ENCODE measurements at regions not wholly inside any gene's neighbourhood (a gene's known extent, or its start where the extent isn't known, plus 50 kb on each side); places are given as distances from the start of the nearest gene placed in this dataset.
"Not testable (repeated sequence)": the region's sequence is repeated elsewhere in the genome, so short reads cannot be mapped to it uniquely, and the experiment has no call there.

DNA sequence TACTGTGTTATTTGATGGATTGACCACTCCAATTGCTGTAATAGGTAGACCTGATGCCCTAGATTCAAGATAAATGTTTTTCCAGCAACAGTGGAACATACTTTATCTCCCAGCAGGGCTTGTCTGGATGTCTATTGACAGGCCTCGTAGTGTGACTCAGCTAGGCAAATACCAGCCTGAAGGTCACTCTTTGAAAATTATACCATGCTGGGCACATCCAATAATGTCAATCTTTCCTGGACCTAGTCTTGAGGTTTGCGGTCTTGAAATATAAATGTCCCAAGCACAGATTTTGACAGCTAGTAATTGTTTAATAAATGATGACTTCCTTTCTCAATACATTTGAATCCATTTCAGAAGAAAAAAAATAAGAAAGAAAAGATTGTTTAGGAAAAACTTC is 1138.0 kb upstream of the TMPRSS15 start:
- DNase-seq = no peak

DNA sequence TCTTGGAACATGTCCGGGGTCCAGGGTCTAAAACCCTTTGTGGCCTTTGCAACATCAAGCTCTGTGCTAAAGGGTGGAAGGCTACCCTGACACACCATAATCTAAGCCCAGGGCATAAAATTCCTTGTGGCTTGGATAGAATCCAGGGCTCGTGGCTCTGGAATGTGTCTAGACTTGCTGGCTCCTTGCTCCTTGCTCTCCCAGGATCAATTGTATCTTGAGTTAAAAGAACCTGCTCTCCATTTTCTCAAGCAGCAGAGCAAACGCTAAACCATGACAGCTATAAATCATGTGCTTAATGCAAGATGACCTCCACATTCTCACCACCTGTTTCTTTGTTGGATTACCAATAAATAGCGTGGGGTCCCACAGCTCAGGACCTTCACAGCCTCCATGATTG is 1140.9 kb upstream of the TMPRSS15 start:
- not testable (repeated sequence) for DNase-seq

DNA sequence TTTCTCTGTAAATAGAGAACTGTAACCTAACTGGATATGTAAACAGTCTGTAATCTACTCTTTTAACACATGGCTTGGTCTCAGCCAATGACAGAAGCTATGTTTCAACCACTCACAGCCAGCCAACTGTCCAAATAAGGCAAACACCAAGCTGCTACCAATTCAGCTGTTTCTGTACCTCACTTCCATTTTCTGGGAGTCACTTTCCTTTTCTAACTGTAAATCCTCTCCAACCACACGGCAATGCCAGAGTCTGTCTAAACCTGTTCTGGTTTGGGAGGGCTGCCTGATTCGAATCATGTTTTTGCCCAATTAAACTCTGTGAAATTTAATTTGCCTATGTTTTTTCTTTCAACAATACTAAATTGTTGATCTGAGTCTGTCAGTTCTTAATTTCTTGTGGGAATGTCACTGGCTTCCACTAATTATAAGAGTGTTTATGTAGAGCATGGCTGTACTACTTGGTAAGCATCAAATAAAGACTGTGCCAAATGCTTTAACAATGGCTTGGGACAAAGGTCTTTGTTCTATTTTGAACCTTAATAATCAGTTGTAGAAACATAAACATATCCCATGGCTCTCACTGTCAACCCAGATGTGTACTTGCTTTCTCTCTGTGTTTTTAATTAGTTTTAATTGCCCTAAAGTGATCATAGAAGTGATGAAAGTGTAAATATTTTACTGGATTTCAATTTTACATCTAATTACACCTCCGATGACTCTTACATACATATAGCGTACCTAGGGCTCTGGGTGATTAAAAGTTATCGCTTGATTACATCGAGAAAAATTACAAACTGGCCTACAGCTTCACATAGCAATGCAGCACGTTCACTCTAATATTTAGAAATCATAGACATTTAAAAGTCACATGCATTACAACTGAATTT is 1144.6 kb upstream of the TMPRSS15 start:
- DNase-seq = no peak

DNA sequence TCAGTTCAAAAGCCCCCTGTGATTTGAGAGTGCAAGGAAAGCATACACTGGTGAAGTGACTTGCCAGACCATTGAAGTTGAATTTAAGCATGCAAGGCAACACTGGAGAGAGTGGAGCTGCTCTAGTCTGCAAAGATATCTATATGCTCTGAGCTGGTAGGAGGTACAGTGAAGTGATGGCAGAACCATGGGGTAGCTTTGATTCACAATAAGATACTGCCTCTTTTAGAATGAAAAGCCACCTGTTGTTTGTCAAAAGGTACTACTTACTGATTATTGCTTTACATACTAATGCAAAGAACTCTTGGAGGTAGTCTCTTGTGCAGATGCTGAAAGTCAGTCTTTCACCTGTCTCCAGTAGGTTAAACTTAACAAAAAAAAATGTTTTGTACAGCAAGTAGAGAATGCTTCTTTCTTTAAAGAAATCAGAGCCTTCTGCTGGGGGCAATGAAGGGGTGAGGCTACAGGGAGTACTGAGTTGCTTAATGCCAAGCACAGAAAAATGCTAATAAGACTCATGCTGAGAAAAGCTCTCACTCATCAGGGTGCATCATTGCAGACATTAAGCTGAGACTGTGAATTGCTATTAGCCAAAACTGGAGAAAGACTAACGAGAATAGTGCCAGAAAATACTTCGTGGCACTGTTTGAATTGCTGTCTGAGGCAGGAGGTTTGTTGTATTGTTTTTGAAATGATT is 1150.5 kb upstream of the TMPRSS15 start:
- no peak for DNase-seq

DNA sequence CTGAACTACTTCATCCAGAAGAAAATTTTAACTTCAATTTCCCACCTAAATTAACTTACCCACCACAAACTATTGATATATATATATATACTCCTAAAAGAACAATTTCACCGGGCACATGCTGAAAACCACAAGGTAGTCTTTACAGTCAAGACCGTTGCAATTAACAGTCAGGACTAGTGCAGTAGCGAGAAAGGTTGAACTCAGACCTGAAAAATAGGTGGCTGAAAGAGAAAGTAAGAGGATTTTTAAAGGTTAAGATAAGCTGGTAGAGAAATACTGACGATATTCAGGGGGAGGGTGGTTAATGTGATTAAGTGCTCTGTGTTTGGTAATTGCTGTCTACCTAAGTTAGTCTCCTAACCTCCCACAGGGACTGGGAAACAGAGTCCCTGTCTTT is 1153.5 kb upstream of the TMPRSS15 start:
- DNase-seq = no peak

DNA sequence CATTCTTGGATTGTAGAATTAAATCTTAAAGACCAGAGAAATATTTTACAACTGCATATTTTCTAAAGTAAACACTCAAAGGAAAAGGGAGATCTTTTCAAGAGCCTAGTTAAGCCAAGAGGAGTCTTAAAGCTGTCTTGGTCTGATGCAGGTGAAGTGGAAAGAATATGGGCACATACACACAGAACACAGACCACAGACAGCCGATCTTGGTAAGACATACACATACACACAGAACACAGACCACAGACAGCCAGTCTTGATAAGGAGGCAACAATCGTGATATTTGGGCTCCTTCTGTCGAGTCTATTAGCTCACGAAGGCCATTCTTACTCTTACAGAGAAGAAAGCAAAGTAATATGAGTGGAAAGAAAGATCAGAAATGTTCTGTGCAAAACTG is 1153.9 kb upstream of the TMPRSS15 start:
- no peak for DNase-seq

DNA sequence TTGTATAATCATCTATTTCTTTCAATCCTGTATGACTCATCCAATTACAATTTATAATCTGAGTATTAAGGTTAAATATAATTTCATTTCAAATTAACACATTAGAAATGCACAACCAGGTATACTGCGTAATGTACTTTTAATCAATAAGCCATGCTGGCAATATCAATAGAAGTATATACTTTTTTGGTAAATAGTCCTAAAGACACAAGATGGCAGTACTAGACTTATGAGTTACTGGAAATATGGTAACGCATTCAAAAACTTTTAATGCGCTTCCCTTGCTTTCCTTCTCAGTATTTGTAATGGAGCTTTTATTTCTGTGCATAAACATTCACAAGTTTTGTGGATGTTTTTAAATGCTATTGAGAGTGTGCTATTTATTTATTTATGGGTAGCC is 1162.0 kb upstream of the TMPRSS15 start:
- no peak for DNase-seq

DNA sequence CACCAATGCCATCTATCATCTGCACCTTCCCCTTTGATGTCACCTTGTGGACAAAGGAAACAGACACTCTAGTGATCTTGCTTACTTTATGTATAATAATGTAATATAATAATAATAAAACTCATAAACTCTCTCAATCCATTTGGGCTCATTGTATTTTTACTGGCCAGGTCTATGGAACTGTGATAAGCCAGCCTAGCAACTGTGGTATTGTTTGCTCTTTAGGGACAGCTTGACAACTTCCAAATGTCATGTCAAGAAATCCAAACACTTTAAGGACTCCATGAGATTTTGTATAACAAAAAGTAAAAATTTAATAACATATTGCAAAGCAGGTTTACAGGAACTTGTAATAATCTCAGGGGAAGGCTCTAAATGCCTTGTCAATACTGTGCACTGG is 1163.4 kb upstream of the TMPRSS15 start:
- DNase-seq = no peak

DNA sequence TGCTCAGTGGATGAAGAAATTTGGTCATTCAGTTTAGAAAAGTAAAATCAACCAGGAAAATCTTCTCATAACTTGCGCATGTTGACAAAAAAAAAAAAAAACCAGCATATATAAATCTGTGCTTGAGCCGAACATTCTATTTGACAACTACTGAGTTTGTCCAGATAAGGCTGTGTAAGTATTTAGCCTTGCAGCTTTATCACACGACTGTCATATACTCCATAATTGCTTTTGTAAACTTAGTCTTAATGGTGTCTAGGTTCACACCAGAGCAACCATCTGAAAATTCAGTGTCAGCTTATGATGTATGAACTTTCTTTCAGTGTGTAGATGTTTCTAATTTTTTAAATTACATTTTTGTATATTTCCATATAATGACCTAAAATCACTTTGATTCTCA is 1173.8 kb upstream of the TMPRSS15 start:
- no peak for DNase-seq

DNA sequence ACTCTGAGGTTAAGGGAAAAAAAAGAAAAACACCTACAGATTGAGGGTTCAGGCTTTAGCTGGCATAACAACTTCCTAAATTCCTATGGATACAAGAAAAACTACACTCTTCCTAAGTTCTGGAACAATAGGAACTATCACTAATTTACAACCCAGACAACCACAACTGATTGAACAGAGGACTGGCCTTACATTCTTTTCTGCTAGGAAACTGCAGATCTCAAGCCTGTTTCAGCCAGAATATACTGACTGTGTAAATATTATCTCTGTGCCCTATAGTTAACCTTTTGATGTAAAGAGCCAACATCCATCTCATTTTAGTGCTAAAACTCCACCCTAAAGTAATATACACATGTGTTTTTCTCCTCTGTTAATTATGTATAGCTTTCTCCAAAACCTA is 1186.5 kb upstream of the TMPRSS15 start:
- no peak for DNase-seq

DNA sequence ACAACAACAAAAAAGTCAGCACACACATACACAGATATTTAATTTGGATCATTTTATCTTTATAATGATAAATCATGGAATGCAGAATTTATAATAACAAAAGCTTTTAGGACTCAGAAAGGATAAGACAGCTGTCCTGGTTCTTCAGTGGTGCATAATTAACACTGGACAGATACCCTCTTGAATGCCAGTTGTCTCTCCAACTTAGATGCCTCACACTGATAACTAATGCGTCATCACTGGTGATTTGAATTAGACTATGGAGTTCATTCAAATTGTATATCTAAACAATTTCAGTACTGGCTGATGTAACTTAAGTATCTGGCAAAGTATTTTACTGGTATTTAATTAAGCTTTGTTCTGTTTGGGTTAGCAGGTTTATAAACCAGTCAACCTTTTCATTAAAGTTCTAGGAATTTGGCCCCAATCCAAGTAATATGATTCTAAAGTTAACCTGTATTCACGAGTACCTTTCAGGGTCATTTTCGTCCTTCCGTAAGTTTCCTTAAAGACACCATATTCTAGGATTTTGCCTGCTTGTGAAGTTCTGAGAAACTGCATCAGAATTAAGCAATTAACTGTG is 1199.5 kb upstream of the TMPRSS15 start:
- no peak for DNase-seq

DNA sequence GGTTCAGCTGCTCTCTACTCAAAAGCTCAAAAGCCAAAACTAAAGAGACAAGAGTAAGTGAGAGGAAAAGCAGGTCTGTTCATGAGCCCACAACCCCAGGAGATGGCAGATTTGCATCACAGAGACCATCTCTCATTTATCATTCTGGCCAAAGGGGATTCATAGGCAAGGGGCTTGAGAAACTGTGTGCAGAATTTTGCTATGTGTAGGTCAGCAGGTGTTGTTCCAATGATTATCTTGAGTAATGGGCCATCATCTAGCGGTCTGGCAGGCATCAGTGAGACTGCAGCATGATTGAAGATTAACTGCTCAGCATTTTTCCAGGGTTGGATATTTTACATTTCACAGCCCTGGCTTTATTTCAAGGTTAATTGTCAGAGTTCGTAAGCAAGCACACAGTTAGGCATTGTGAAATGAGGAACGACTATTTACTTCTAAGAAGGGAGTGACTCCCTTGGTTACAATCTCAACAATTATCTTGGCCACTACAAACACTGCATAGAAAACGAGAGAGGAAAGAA is 1204.6 kb upstream of the TMPRSS15 start:
- DNase-seq = no peak

DNA sequence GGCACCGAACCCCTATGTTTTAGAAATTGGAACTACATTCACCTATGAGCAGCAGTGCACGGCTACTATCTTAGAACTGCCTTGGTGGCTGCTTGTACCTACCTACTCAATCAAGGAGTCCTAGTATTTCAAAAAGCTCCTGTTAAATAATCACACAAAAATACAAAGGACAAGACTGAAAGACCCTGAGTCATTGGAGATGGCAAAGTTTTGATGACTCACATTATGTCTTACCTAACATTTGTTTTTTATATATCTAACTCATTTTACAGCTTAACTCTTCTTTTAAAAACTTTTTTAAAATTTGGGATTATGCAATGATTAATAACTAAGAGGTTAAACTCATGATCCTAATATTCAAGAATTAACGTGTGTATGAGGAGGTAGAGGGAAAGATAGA is 1206.0 kb upstream of the TMPRSS15 start:
- no peak for DNase-seq

DNA sequence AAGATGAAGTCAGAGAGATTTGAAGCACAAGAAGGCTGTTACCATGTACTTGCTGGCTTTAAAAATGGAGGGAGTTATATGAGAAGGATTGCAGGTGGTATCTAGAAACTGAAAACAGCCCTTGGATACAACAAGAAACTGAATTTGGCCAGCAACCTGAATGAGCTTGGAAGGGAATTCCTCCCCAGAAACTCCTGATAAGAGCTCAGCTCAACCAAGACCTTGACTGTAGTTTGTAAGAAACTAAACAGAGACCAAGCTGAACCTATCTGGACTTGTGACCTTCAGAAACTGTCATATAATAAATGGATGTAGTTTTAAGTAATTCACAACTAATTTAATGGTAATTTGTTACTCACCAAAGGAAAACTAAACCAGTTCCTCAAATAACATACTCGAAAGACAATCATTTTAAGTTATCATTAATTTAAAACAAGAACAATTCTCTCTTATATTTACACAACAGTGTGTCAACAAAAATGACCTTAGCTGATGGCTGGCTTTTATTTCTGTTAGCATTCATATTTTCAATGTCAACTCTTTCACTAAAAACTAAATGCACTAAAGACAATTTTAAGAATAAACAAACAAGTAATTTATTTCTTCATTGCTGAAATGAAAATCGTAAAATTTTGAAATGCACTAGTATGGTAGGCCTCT is 1218.4 kb upstream of the TMPRSS15 start:
- DNase-seq = no peak

DNA sequence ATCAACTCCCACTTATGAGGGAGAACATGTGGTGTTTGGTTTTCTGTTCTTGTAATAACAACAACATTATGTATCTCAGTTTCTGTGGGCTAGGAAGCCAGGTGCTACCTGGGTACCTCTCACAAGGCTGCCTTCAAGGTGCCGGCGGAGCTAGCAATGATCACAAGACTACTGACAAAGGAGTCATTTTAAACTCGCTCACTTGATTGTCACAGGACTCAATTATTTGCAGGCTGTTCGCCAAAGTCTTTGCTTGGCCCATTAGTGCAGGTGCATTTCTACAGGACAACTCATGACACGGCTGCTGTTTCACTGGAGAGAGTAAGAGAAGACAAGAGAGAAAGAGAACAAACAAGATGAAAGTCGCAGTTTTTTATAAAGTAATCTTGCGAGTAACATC is 1237.4 kb upstream of the TMPRSS15 start:
- no peak for DNase-seq

DNA sequence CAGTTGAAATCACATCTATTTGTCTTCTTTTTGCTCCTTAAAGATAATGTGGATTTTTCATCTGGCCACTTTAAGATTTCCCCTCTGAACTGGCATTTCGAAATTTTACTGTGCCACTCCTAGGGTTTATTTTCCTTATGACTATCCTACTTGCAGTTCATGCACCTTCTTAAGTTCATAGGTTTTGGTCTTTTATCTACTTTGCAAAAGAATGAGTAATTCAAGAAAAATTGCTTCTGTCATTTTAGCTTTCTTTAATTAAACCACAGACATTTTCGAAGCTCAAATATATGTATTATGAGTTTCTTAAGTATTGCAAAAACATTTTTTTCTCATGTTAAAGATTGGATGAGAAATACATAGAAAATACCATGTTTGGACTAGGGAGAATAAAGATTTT is 1244.8 kb upstream of the TMPRSS15 start:
- DNase-seq = no peak

DNA sequence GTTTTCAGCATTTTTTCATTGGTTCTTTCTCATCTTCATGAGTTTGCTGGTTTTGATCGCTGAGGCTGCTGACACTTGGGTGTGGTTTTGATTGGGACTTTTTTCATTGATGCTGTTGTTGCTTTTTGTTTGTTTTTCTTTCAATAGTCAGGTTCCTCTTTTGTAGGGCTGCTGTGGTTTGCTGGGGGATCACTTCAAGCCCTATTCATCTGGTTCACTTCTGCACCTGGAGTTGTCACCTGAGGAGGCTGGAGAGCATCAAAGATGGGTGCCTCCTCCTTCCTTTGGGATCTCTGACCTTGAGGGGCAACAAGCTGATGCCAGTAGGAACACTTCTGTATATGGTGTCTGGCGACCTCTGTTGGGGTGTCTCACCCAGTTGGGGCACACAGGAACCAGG is 1279.9 kb upstream of the TMPRSS15 start:
- no peak for DNase-seq

DNA sequence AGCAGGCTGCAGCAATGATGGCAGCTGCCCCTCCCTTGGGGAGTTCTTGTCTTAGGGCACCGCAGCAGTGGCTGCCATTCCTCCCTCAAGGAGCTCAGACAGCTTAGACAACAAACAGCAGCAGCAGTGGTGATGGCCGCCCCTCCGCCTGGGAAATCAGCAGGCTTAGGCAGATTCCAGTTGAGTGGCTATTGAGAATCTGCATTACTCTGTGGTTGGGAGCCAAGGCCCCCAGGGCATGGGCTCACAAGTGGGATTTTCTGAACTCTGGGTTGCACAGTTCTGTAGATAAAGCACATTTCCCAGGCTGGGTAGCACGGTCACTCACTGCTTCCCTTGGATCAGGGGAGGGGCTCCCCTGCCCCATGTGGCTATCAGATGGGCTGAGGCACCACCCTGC is 1280.7 kb upstream of the TMPRSS15 start:
- DNase-seq = no peak

DNA sequence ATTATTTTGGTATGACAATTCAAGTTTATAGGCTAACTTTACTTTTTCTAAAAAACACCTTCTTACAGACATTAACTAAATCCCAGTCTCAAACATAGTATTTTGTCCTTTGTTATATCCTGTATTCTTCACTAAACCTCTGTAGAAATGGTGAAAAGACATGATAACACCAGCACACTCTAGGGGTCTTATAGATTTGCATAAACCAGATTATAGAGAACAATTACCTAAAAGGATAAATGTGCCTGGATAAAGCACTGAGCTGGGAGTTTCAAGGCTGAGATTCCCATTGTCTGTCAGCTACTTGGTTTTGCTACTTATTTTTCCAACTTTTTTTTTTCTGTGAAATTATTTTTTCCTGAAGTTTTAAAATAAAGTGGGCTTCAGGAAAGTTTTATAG is 1288.6 kb upstream of the TMPRSS15 start:
- DNase-seq = no peak

DNA sequence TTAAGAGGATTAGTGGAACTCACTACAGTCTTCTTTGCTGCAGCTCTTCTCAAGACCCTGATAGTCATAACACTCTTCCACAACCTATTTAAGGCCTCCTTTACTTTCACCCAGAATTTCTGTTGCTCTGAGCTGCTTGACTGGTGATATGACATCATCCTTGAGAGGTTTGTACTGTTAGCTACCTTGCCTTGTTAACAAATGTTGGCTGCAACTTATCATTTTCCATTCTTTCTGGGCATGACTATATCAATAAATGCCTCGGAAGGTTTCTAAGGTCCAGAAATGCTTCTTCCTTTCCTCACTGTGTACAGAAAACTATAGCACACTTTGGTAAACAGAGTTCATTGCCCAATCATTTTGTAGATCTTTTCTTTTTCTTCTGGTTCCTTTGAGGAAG is 1292.2 kb upstream of the TMPRSS15 start:
- no peak for DNase-seq

DNA sequence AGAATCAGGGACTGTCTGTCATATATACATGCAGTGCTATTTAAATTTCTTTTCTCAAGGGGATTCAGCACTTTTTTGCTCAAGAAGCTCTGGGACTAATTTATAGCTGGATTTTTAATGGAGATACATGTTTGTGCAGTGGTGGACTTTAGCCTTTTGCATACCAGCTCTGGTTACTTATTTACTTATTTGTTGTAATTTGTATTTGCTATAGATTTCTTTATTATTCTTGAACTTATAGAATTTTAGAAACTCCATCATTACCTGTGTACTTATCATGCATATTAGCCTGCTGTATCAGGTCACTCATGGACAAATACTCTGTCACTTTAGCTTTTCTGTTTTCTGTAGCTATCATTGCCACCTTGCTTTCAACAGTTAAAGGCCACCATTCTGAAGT is 1296.9 kb upstream of the TMPRSS15 start:
- DNase-seq = no peak

DNA sequence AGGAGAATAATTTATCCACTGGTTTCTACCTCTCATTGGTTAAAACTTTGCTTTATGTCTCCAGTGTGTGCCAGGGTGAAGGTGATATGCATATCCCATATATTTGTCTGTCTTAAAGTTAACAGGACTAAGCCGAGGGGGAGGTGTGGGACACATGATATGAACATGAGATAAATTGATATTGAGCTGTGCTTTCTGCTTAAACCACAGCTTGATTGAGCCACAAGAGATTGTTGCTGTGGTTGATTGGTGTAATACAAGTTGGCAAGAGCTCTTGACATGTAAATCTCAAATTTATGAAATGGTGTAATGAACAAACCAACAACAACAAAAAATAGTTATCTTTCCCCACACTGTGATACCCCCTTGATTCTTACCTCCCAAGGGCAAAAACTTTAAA is 1295.5 kb upstream of the NCAM2 start:
- no peak for DNase-seq

DNA sequence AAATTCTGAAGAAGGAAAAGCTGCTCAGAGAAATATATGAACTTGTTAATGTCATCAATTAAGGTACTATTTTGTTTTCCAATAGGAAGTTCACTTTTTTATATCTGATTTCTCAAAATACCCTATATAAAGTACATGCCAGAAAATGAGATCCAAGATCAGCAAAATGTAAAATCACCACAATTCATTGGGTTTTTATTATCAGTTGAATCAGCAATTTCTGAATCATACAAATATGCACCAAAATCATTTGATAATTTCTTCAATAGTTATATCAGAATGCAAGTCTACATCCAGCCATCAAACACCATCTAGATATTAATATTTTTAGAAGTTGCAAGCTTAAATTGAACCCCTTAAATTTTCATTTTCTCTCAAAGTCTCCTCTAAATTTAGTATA is 1293.4 kb upstream of the NCAM2 start:
- DNase-seq = no peak

All from NCI-H187 (cell line).